ENCODE measurements at regions not wholly inside any gene's neighbourhood (a gene's known extent, or its start where the extent isn't known, plus 50 kb on each side); places are given as distances from the start of the nearest gene placed in this dataset.
"Not testable (repeated sequence)": the region's sequence is repeated elsewhere in the genome, so short reads cannot be mapped to it uniquely, and the experiment has no call there.

DNA sequence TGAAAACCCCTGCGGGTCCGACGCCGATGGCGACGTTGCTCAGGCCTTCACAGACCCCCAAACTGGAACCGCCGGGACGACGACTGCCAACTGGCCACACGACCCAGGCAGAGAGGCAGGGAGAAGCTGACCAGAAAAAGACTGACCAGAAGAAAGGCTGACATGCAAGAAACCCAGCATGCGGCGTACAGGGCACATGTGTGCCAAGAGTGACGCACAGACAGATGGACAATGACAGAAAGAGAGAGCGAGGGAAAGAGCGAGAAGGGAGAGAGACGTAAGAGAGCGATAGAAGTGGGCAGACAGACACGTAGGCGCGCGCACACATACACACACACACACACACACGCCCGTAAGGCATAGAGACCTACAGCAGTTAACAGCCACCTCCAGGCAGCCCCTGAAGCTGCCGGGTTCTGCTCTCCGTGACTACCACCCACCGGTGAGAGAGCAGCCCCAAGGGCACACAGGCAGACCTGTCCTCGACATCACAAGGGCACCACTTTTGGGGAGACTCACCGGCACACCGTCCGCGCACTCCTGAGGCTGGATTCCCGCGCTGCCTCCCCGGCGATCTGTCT lies 67.2 kb upstream of the ZNF527 start:
- no peaks in the 10 kb centered on the region for H3K27me3 ChIP-seq
- no peaks in the 10 kb centered on the region for H3K36me3 ChIP-seq
- peaks cover 0 to 12% (median 0%) of the 10 kb centered on the region in 4 donors for H3K9me3 ChIP-seq
- peak overlapping the region in 2 of 4 donors; percentile 29 to 38 for H3K4me3 ChIP-seq
- H3K4me1 ChIP-seq: no peaks in the 10 kb centered on the region
- no peak overlapping the region for H3K27ac ChIP-seq
- DNase-seq: no peak
- no peak for TF ChIP-seq POLR2A (IDR thresholded peaks at IDR 0.05)
- TF ChIP-seq, protein P1, sequence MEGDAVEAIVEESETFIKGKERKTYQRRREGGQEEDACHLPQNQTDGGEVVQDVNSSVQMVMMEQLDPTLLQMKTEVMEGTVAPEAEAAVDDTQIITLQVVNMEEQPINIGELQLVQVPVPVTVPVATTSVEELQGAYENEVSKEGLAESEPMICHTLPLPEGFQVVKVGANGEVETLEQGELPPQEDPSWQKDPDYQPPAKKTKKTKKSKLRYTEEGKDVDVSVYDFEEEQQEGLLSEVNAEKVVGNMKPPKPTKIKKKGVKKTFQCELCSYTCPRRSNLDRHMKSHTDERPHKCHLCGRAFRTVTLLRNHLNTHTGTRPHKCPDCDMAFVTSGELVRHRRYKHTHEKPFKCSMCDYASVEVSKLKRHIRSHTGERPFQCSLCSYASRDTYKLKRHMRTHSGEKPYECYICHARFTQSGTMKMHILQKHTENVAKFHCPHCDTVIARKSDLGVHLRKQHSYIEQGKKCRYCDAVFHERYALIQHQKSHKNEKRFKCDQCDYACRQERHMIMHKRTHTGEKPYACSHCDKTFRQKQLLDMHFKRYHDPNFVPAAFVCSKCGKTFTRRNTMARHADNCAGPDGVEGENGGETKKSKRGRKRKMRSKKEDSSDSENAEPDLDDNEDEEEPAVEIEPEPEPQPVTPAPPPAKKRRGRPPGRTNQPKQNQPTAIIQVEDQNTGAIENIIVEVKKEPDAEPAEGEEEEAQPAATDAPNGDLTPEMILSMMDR (IDR thresholded peaks at IDR 0.05): no peak

DNA sequence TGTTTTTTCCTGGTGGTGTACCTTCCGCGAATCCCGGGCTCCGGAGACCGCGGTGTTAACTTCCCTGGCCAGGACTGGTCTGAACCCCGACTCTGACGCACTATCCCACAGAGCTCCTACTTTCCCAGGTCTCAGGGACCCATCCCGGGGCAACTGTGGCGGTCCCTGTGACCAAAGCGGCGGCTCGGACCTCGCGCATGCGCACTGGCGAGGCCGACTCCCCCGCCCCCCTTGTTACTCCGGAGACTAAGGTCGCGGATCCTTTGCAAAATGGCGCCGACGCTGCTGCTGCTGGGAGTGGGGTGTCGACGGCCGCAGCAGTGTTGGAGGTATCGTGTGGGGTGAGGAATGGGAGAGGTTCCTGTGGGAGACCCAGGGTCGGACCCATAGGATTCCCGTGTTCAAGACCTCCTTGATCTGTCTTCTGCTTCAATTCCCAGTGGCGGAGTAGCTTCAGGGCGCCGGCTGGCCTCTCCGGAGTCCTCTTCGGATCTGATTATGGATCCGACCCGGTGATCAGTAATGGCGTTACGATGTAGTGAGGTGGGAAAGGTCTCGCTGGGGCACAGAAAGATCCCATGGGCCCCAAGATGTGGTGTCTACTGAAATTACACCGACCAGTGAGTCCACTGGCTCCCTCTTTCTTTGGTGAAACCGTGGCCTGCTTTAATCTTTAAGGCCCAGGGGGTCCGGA lies 66.6 kb upstream of the ZNF527 start:
- no peak for DNase-seq
- Histone ChIP-seq H3K27ac (no peak overlapping the region), H3K4me3 (peak overlapping the region in 2 of 4 donors; percentile 29 to 38)

DNA sequence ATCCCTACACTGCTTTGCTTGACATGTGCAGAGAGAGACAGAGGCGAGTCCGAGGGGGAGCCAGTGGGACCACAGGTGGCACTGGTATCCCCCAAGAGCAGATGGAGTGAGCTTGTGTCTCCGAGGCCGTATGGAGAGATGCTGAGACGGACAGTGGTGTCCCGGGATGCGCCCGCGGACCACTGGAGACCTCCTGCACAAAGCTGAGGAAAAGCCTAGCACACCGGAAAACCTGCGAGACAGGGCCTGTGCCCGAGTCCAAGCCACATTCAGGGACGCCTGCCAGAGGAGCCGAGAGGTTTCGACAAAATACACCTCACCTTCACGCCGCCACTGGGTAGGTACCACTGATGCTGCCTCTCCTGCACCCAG lies 66.0 kb upstream of the ZNF527 start:
- Histone ChIP-seq H3K9me3 (peaks cover 0 to 12% (median 0%) of the 10 kb centered on the region in 4 donors), H3K4me3 (no peak overlapping the region), H3K27me3 (no peaks in the 10 kb centered on the region), H3K36me3 (no peaks in the 10 kb centered on the region), H3K27ac (no peak overlapping the region), H3K4me1 (no peaks in the 10 kb centered on the region)
- TF ChIP-seq, protein P1 (IDR thresholded peaks at IDR 0.05): no peak
- no peak for TF ChIP-seq POLR2A (IDR thresholded peaks at IDR 0.05)
- no peak for DNase-seq

More for the DNA sequence above, 66.6 kb upstream of the ZNF527 start:
- Histone ChIP-seq H3K36me3 (no peaks in the 10 kb centered on the region), H3K4me1 (no peaks in the 10 kb centered on the region), H3K9me3 (peaks cover 0 to 12% (median 0%) of the 10 kb centered on the region in 4 donors), H3K27me3 (no peaks in the 10 kb centered on the region)
- no peak for TF ChIP-seq POLR2A (IDR thresholded peaks at IDR 0.05)
- TF ChIP-seq, protein P1 (IDR thresholded peaks at IDR 0.05): no peak

DNA sequence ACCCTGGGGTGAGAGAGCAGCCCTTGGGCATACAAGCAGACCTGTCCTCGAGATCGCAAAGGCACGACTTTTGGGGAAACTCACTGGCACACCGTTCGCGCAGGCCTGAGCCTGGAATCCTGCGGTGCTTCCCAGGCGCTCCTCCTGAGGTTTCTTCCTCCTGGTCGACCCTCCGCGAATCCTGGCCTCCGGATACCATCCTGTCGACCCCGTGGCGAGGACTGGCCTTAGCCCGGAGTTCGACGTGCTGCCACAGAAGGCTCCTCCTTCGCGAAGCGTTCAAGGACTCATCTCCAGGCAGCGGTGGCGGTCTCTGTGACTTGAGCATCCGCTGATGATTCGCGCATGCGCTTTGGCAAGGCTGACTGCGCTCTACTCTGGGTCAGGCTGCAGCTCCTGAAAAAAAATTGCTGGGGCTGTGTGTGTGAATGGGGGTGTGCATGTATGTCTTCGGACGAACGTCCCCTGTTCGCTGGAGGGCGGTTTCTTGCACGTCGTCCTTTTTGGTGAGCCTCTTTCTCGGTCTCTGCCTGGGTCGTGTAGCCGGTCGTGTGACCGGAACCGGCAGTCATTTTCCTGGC lies 64.4 kb upstream of the ZNF527 start:
- Histone ChIP-seq H3K4me1 (no peaks in the 10 kb centered on the region), H3K9me3 (peaks cover 0 to 12% (median 0%) of the 10 kb centered on the region in 4 donors), H3K36me3 (no peaks in the 10 kb centered on the region), H3K27me3 (no peaks in the 10 kb centered on the region), H3K27ac (no peak overlapping the region), H3K4me3 (no peak overlapping the region)
- no peak for TF ChIP-seq POLR2A (IDR thresholded peaks at IDR 0.05)
- TF ChIP-seq, protein P1 (IDR thresholded peaks at IDR 0.05): no peak
- no peak for DNase-seq

DNA sequence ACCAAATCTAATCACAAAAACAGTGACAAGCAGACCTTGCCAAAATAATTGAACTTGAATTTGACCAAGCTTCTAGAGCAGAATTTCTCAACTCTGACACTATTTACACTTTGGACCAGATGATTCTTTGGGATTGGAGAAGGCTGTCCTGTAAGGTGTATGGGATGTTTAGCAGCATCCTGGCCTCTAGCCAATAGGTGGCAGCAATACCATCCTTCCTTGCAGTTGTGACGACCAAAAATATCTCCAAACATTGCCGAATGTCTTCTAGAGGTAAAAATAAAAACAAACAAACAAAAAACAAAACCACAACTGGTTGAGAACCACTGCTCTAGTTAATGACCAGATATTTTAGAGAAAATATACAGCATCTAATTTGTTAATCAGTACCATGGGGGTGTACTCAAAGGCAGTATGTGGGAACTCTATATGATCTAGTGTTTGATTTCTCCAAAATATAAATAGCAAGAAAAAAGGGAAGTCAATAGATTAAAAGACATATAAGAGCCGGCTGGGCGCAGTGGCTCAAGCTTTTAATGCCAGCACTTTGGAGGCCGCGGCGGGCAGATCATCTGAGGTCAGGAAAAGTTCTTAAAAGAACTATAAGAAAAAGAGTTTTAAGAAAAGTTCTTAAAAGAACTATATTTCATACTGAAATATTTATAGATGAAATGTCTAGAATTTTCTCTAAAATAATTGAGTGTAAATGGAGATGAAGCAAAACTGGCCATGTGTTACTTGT lies 60.9 kb upstream of the ZNF527 start:
- Histone ChIP-seq H3K27me3 (no peaks in the 10 kb centered on the region), H3K9me3 (no peaks in the 10 kb centered on the region), H3K36me3 (no peaks in the 10 kb centered on the region), H3K4me3 (no peak overlapping the region), H3K27ac (no peak overlapping the region), H3K4me1 (no peaks in the 10 kb centered on the region)
- TF ChIP-seq, protein P1 (IDR thresholded peaks at IDR 0.05): peak in 1 of 6 experiments; percentile 17
- TF ChIP-seq POLR2A (IDR thresholded peaks at IDR 0.05): no peak
- DNase-seq: no peak

DNA sequence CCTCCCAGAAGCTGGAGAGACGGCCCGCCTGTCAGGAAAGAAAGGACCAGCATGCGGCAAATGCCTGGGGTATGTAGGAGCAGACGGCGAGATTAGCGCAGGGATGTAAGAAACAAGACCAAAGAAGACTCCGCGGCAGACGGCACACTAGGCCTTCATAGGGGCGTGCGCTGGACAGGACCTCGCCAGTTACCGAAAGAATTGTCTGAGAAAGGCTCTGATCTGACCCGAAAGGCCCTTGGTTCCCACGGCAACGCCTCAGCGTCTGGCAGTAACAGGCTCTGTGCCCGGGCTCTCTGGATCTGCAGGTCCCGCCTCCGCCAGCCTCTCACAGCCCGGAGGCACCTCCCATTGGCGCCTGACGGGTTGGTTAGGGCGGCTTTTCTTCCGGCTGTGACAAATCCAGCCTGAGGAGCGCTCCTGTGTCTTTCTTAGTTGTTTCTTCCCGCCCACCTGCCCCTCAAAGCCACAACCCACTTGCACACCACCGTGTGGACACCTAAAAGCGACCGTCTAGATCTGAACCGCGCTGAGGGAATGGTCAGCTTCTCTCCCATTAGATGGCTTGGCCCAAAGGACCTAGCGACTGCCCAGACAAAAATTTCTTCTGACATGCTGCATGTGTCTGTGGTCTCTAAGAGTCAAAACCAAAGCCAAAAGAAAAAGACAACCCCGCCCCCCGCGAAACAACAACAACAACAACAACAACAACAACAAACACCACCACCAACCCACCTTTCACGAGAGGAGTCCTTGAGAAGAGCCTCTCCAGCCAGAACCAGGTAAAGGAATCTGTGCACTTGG lies 58.2 kb upstream of the ZNF527 start:
- DNase-seq: peak; percentile 23 to 69 (median 51)
- H3K36me3 ChIP-seq, H3K27me3 ChIP-seq, H3K4me1 ChIP-seq, H3K9me3 ChIP-seq: not testable (repeated sequence)
- H3K27ac ChIP-seq: peak overlapping the region in 2 of 4 donors; percentile 13 to 31
- peak overlapping the region; percentile 21 to 45 (median 31) for H3K4me3 ChIP-seq

Data from Peyer's patch (tissue), 4 donors.